Heart right ventricle (tissue), 16 donors: ENCODE measurements at regions not wholly inside any gene's neighbourhood (a gene's known extent, or its start where the extent isn't known, plus 50 kb on each side); places are given as distances from the start of the nearest gene placed in this dataset.

Experiments used
- ATAC-seq, 8 donors: fragments of 200-7000 bp; cut with Tn5 transposase; one replicate each; pipeline ENCODE4 v1.9.1; 2020; ENCODE audit warnings: mild to moderate bottlenecking in 8 of 8, moderate library complexity in 8 of 8, moderate number of reproducible peaks in 1 of 8
- DNase-seq, 2 donors: peaks; one replicate each; pipeline ENCODE4 v3.0.0-alpha.2; 2020
- H3K27ac ChIP-seq, 10 donors: fragments of 200-600 bp; sonication (generic) in 2 of 10; one replicate each; pipeline versions ENCODE4 v1.5.0 to v1.8.0; 2020 to 2022; ENCODE audit warnings: mild to moderate bottlenecking in 3 of 10
- H3K27me3 ChIP-seq, 7 donors: fragments of 200-600 bp; one replicate each; pipeline ENCODE4 v1.8.0; 2021 to 2022; ENCODE audit warnings: mild to moderate bottlenecking in 2 of 7
- H3K36me3 ChIP-seq, 9 donors: fragments of 200-600 bp; sonication (generic) in 1 of 9; one replicate each; pipeline versions ENCODE4 v1.5.0 to v1.8.0; 2020 to 2022; ENCODE audit warnings: mild to moderate bottlenecking in 2 of 9
- H3K4me1 ChIP-seq, 9 donors: fragments of 200-600 bp; sonication (generic) in 1 of 9; one replicate each; pipeline versions ENCODE4 v1.5.0 to v1.8.0; 2020 to 2022; ENCODE audit warnings: mild to moderate bottlenecking in 4 of 9
- H3K4me3 ChIP-seq, 10 donors: fragments of 200-600 bp; sonication (generic) in 2 of 10; one replicate each; pipeline versions ENCODE4 v1.5.0 to v1.8.0; 2020 to 2022; ENCODE audit warnings: mild to moderate bottlenecking in 7 of 10, moderate library complexity in 2 of 10
- H3K9me3 ChIP-seq, 11 donors: fragments of 200-600 bp in 10 of 11; sonication (generic) in 2 of 11; one replicate each; pipeline versions ENCODE4 v1.5.0 to v1.8.0; 2013 to 2022; ENCODE audit warnings: mild to moderate bottlenecking in 2 of 11, control low read depth in 1 of 11, moderate library complexity in 1 of 11
- CTCF ChIP-seq, 9 donors: fragments of 200-600 bp; sonication (generic) in 2 of 9; IDR thresholded peaks; one replicate each; pipeline versions ENCODE4 v1.5.0 to v1.8.0; 2021 to 2022; ENCODE audit warnings: antibody characterized with exemption in 9 of 9, mild to moderate bottlenecking in 5 of 9, moderate library complexity in 1 of 9
- WGBS, 2 donors: extraction: QIAGEN DNeasy Blood & Tissue Kit; methylation state at CpG; one replicate each; pipeline ENCODE4 v1.1.7; 2013; ENCODE audit warnings: inconsistent platforms in 1 of 2; 5-methylcytosine and 5-hydroxymethylcytosine counted together
- intact Hi-C, 10 donors: fragments of 100-400 bp; cut with DNase I; formaldehyde crosslinking; loops; one replicate each; pipeline versions ENCODE4 v1.11.1 to v1.14.2; 2022
- donor health status: Arrhythmogenic right ventricular cardiomyopathy.
- donor health status: ischemic (EF 13 %, LVEDD 7.1; RV severe dilation, severe dysfunction).
- donor health status: healthy with polysubstance abuse.
- donor health status: DM: no; HTN: yes; CAD: no.
- donor health status: DM: no; HTN: no; CAD: no.
- donor health status: ischemic (EF 25% LVEDD 6.9; RV normal size, moderate dysfunction).
- donor health status: ischemic (EF 25% LVEDD 5.7; RV mildly dilated, moderate dysfunction).
- donor health status: healthy.
- donor health status: DM: yes; HTN: yes; CAD: no.
- donor health status: Ischemic cardiomyopathy.
- donor health status: ischemic (EF 35%, LVEDD 5.7; RV mildly dilated, moderate dysfunction).
- donor health status: nonischemic (EF 11% LVEDD 7.7; RV severe dilation, severe dysfunction).
- donor health status: DM: yes; HTN: yes; CAD: no.
- donor health status: PGD.
- donor health status: ischemic (EF 29% LVEDD 5.4; RV normal size, mild dysfunction).
- donor health status: nonischemic (EF 23%, LVEDD 6.1; RV moderate dilation, normal function).

- peak overlapping the region in 2 of 10 donors; percentile 31 to 36 for H3K27ac ChIP-seq
- no peaks in the 10 kb centered on the region for H3K9me3 ChIP-seq
- TF ChIP-seq CTCF (IDR thresholded peaks at IDR 0.05), result no peak
- intact Hi-C loops, result loop anchor here in 1 of 10 donors (10.0 kb wide), 1 partner anchor 63 kb away; no protein-coding TSS in a partner anchor
- no peaks in the 10 kb centered on the region for H3K27me3 ChIP-seq
- no peaks in the 10 kb centered on the region for H3K36me3 ChIP-seq
- no peaks in the 10 kb centered on the region for H3K4me1 ChIP-seq
- H3K4me3 ChIP-seq, result no peak overlapping the region
- 75 to 78% methylated on average over 6 of the region's 6 CpGs for WGBS, 2 donors
- no peak for DNase-seq
- ATAC-seq, result peak in 1 of 8 donors; percentile 74
These were observed 410.6 kb downstream of the ZNF521 start for GRCh38 chr18:24941174-24941951.

- Histone ChIP-seq H3K36me3 (no peaks in the 10 kb centered on the region), H3K4me3 (no peak overlapping the region), H3K27me3 (no peaks in the 10 kb centered on the region), H3K27ac (peak overlapping the region in 1 of 10 donors; percentile 31), H3K4me1 (no peaks in the 10 kb centered on the region), H3K9me3 (no peaks in the 10 kb centered on the region)
- DNase-seq (peak; percentile 31 to 33), ATAC-seq (peak in 5 of 8 donors; percentile 37 to 86 (median 64))
- intact Hi-C loops, result loop anchor here in 1 of 10 donors (10.0 kb wide), 1 partner anchor 63 kb away; no protein-coding TSS in a partner anchor
- no peak for TF ChIP-seq CTCF (IDR thresholded peaks at IDR 0.05)
- 86 to 90% methylated on average over 4 of the region's 4 CpGs for WGBS, 2 donors
These were observed 409.8 kb downstream of the ZNF521 start for GRCh38 chr18:24942144-24942543.

GRCh38 chr18:24947521-24948305, 404.3 kb downstream of the ZNF521 start:
- DNase-seq, result no peak
- no peak overlapping the region for H3K4me3 ChIP-seq
- intact Hi-C loops, result loop anchor here in 2 of 10 donors (5.0 to 10.0 kb wide), 2 partner anchors 40 to 57 kb away; no protein-coding TSS in a partner anchor
- no peaks in the 10 kb centered on the region for H3K36me3 ChIP-seq
- 65 to 68% methylated on average over 8 of the region's 8 CpGs for WGBS, 2 donors
- no peak for TF ChIP-seq CTCF (IDR thresholded peaks at IDR 0.05)
- H3K27ac ChIP-seq, result peak overlapping the region in 2 of 10 donors; percentile 39 to 45
- H3K9me3 ChIP-seq, result no peaks in the 10 kb centered on the region
- no peaks in the 10 kb centered on the region for H3K4me1 ChIP-seq
- peak in 6 of 8 donors; percentile 46 to 79 (median 72) for ATAC-seq
- H3K27me3 ChIP-seq, result no peaks in the 10 kb centered on the region

- intact Hi-C loops, result loop anchor here in 3 of 10 donors (5.0 to 10.0 kb wide), 2 partner anchors 37 to 55 kb away; no protein-coding TSS in a partner anchor
- ATAC-seq (no peak), DNase-seq (no peak)
- Histone ChIP-seq H3K27ac (no peak overlapping the region), H3K36me3 (no peaks in the 10 kb centered on the region), H3K4me3 (no peak overlapping the region), H3K9me3 (peaks cover 0 to 4% (median 0%) of the 10 kb centered on the region in 11 donors), H3K4me1 (peaks cover 0 to 5% (median 0%) of the 10 kb centered on the region in 9 donors), H3K27me3 (no peaks in the 10 kb centered on the region)
- 89 to 90% methylated on average over 5 of the region's 5 CpGs for WGBS, 2 donors
- no peak for TF ChIP-seq CTCF (IDR thresholded peaks at IDR 0.05)
These were observed 402.1 kb downstream of the ZNF521 start for GRCh38 chr18:24949908-24950307.
